ENCODE measurements at regions not wholly inside any gene's neighbourhood (a gene's known extent, or its start where the extent isn't known, plus 50 kb on each side); places are given as distances from the start of the nearest gene placed in this dataset.

DNA sequence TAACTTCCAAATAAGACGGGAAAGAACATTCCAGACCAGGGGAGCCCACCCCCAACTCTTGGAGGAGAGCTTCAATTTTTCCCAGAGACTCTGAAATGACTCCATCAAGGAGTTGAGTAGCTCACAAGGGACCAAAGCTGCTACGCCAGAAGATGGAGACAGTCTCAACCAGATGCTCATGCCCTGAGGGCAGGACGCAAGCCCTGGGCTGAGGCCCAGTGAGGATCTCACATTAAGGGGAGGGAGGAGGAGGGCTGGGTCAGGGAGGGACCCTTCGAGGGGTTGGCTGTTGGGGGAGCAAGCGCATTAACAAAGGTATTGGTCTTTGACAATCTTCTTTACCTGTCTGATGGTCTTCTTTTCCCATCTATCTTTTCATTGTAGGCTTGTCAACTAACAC lies 141.3 kb upstream of the SLC1A4 start:
- Histone ChIP-seq H3K9ac (ENCODE audit: insufficient read depth, low read length) (no peak overlapping the region), H3K27me3 (ENCODE audit: control insufficient read depth, insufficient read depth, low read length) (no peaks in the 10 kb centered on the region), H3K79me2 (ENCODE audit: control insufficient read depth, insufficient read depth, low read length) (no peaks in the 10 kb centered on the region), H3K9me3 (ENCODE audit: control insufficient read depth, insufficient read depth, low read depth, low read length) (no peaks in the 10 kb centered on the region), H3K27ac (ENCODE audit: insufficient read depth, low read length) (no peak overlapping the region), H3K36me3 (ENCODE audit: control insufficient read depth, insufficient read depth, low read length) (no peaks in the 10 kb centered on the region), H4K20me1 (ENCODE audit: control insufficient read depth, extremely low read depth, insufficient read depth, low read length) (no peaks in the 10 kb centered on the region), H3K4me1 (ENCODE audit: control insufficient read depth, extremely low read depth, insufficient read depth, low read length) (peaks cover 3% of the 10 kb centered on the region), H3K4me2 (ENCODE audit: extremely low read depth, insufficient read depth, low read length) (no peak overlapping the region), H2AFZ (ENCODE audit: low read length) (no peak overlapping the region), H3K4me3 (replicated peaks in 1 of 4; ENCODE audit: control extremely low read depth in 1 of 4, insufficient read depth in 1 of 4, low read depth in 3 of 4, low read length in 4 of 4) (no peak overlapping the region)
- TF ChIP-seq EZH2 (IDR thresholded peaks at IDR 0.05; ENCODE audit: low read length, missing control alignments) = no peak
- no peak for TF ChIP-seq CTCF (conservative IDR thresholded peaks at IDR 0.05 in 1 of 2, IDR thresholded peaks at IDR 0.05 in 1 of 2; ENCODE audit: low read depth in 1 of 2, low read length in 2 of 2)
- no peak for DNase-seq (ENCODE audit: low read depth in 2 of 2)

DNA sequence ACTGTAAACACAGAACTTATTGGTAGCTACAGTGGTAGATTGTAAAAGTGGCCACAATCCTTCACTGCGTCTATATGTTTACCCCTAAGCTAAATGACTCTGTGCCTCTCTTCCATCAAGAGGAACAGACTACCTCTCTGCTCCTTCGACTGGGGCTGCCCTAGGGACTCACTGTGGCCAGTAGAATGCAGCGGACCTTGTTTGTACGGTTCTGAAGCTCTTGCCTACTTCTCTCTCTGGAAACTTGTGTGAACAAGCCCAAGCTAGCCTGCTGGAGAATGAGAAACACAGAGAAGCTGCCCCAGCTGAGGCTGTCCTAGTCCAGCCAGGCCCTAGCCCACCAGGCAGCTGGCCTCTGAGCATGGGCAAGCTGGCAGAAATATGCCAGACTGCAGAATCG lies 140.8 kb upstream of the SLC1A4 start:
- no peak overlapping the region for H2AFZ ChIP-seq (ENCODE audit: low read length)
- no peaks in the 10 kb centered on the region for H3K27me3 ChIP-seq (ENCODE audit: control insufficient read depth, insufficient read depth, low read length)
- DNase-seq (ENCODE audit: low read depth in 2 of 2) = no peak
- H3K27ac ChIP-seq (ENCODE audit: insufficient read depth, low read length) = no peak overlapping the region
- H4K20me1 ChIP-seq (ENCODE audit: control insufficient read depth, extremely low read depth, insufficient read depth, low read length) = no peaks in the 10 kb centered on the region
- TF ChIP-seq EZH2 (IDR thresholded peaks at IDR 0.05; ENCODE audit: low read length, missing control alignments) (no peak), CTCF (conservative IDR thresholded peaks at IDR 0.05 in 1 of 2, IDR thresholded peaks at IDR 0.05 in 1 of 2; ENCODE audit: low read depth in 1 of 2, low read length in 2 of 2) (no peak)
- H3K4me3 ChIP-seq (replicated peaks in 1 of 4; ENCODE audit: control extremely low read depth in 1 of 4, insufficient read depth in 1 of 4, low read depth in 3 of 4, low read length in 4 of 4) = no peak overlapping the region
- H3K4me1 ChIP-seq (ENCODE audit: control insufficient read depth, extremely low read depth, insufficient read depth, low read length) = peaks cover 3% of the 10 kb centered on the region
- H3K36me3 ChIP-seq (ENCODE audit: control insufficient read depth, insufficient read depth, low read length) = no peaks in the 10 kb centered on the region
- H3K4me2 ChIP-seq (ENCODE audit: extremely low read depth, insufficient read depth, low read length) = no peak overlapping the region
- H3K9ac ChIP-seq (ENCODE audit: insufficient read depth, low read length) = no peak overlapping the region
- H3K9me3 ChIP-seq (ENCODE audit: control insufficient read depth, insufficient read depth, low read depth, low read length) = no peaks in the 10 kb centered on the region
- no peaks in the 10 kb centered on the region for H3K79me2 ChIP-seq (ENCODE audit: control insufficient read depth, insufficient read depth, low read length)

- Histone ChIP-seq H3K4me1 (ENCODE audit: control insufficient read depth, extremely low read depth, insufficient read depth, low read length) (peaks cover 3% of the 10 kb centered on the region), H3K4me3 (replicated peaks in 1 of 4; ENCODE audit: control extremely low read depth in 1 of 4, insufficient read depth in 1 of 4, low read depth in 3 of 4, low read length in 4 of 4) (no peak overlapping the region), H3K27ac (ENCODE audit: insufficient read depth, low read length) (no peak overlapping the region), H3K36me3 (ENCODE audit: control insufficient read depth, insufficient read depth, low read length) (no peaks in the 10 kb centered on the region), H3K9ac (ENCODE audit: insufficient read depth, low read length) (no peak overlapping the region), H3K4me2 (ENCODE audit: extremely low read depth, insufficient read depth, low read length) (no peak overlapping the region), H3K9me3 (ENCODE audit: control insufficient read depth, insufficient read depth, low read depth, low read length) (no peaks in the 10 kb centered on the region), H2AFZ (ENCODE audit: low read length) (no peak overlapping the region), H3K27me3 (ENCODE audit: control insufficient read depth, insufficient read depth, low read length) (no peaks in the 10 kb centered on the region), H3K79me2 (ENCODE audit: control insufficient read depth, insufficient read depth, low read length) (no peaks in the 10 kb centered on the region), H4K20me1 (ENCODE audit: control insufficient read depth, extremely low read depth, insufficient read depth, low read length) (no peaks in the 10 kb centered on the region)
- DNase-seq (ENCODE audit: low read depth in 2 of 2) = no peak
- TF ChIP-seq EZH2 (IDR thresholded peaks at IDR 0.05; ENCODE audit: low read length, missing control alignments) = no peak
- TF ChIP-seq CTCF (conservative IDR thresholded peaks at IDR 0.05 in 1 of 2, IDR thresholded peaks at IDR 0.05 in 1 of 2; ENCODE audit: low read depth in 1 of 2, low read length in 2 of 2) = no peak
Measured at GRCh38 chr2:64848945-64849344, 140.3 kb upstream of the SLC1A4 start.

Data from fibroblast of lung (primary cell).